A549 (cell line): ENCODE measurements at regions not wholly inside any gene's neighbourhood (a gene's known extent, or its start where the extent isn't known, plus 50 kb on each side); places are given as distances from the start of the nearest gene placed in this dataset.

ENCODE experiments used
- CBX2 ChIP-seq: fragments of 200-600 bp; sonication (generic); IDR thresholded peaks from 2 replicates; pipeline ENCODE4 v1.6.1; 2016; ENCODE audit warnings: low read depth, mild to moderate bottlenecking, borderline replicate concordance
- CTCF ChIP-seq: fragments of >200 bp; sonication (Bioruptor Twin); formaldehyde crosslinking; IDR thresholded peaks from 3 replicates; pipeline ENCODE4 v1.5.1; 2016
- HOXA7 ChIP-seq: fragments of 250-450 bp; sonication (Bioruptor Pico); IDR thresholded peaks from 2 replicates; pipeline ENCODE4 v1.5.0; 2020; ENCODE audit warnings: mild to moderate bottlenecking, moderate library complexity
- POLR2A ChIP-seq: IDR thresholded peaks from 2 replicates; pipeline ENCODE4 v1.6.1; 2012; ENCODE audit warnings: mild to moderate bottlenecking, low read length

GRCh38 chr11:130599073-130599654 is 150.7 kb downstream of the ADAMTS15 start:
- TF ChIP-seq CTCF = no peak
- TF ChIP-seq POLR2A = no peak
- no peak for TF ChIP-seq CBX2
- TF ChIP-seq HOXA7 (CRISPR knock-in tag) = no peak
